Activated T-cell treated with anti-CD3 and anti-CD28 coated beads, Interleukin-2, amount 50 U/mL, for 4 hours (primary cell): ENCODE measurements at regions not wholly inside any gene's neighbourhood (a gene's known extent, or its start where the extent isn't known, plus 50 kb on each side); places are given as distances from the start of the nearest gene placed in this dataset.

Experiments used
- ATAC-seq, 2 donors: fragments of 200-7000 bp; cut with Tn5 transposase; one replicate each; pipeline ENCODE4 v1.10.0; 2021
- DNase-seq: peaks from one replicate; pipeline ENCODE4 v3.0.0-alpha.2; 2020
- H3K27me3 Mint-ChIP-seq: one replicate; pipeline ENCODE4 v1.8.0; 2021; ENCODE audit warnings: low read depth, mixed read lengths
- H3K36me3 Mint-ChIP-seq: one replicate; pipeline ENCODE4 v1.8.0; 2022; ENCODE audit warnings: mixed read lengths; ENCODE audit not compliant: insufficient read depth
- H3K4me1 Mint-ChIP-seq: one replicate; pipeline ENCODE4 v1.8.0; 2021; ENCODE audit warnings: low read depth, mixed read lengths
- H3K4me3 Mint-ChIP-seq: one replicate; pipeline ENCODE4 v1.8.0; 2021; ENCODE audit warnings: mild to moderate bottlenecking, moderate library complexity, mixed read lengths
- H3K9me3 Mint-ChIP-seq: one replicate; pipeline ENCODE4 v1.8.0; 2021; ENCODE audit warnings: mixed read lengths

GRCh38 chr3:178458313-178459037 lies 77.8 kb upstream of the KCNMB2 start:
- Mint-ChIP-seq H3K36me3 (no peaks in the 10 kb centered on the region), H3K27me3 (peaks cover 14% of the 10 kb centered on the region), H3K4me3 (no peak overlapping the region)

GRCh38 chr3:178459038-178459410 lies 77.2 kb upstream of the KCNMB2 start:
- ATAC-seq (no peak), DNase-seq (no peak)
- Mint-ChIP-seq H3K27me3 (peaks cover 14% of the 10 kb centered on the region), H3K9me3 (no peaks in the 10 kb centered on the region), H3K4me3 (no peak overlapping the region), H3K4me1 (no peaks in the 10 kb centered on the region), H3K36me3 (no peaks in the 10 kb centered on the region)

More at GRCh38 chr3:178458313-178459037, 77.8 kb upstream of the KCNMB2 start:
- ATAC-seq = no peak
- Mint-ChIP-seq H3K9me3 (no peaks in the 10 kb centered on the region), H3K4me1 (no peaks in the 10 kb centered on the region)
- DNase-seq = no peak

- Mint-ChIP-seq H3K9me3 (no peaks in the 10 kb centered on the region), H3K4me3 (no peak overlapping the region), H3K27me3 (peaks cover 5% of the 10 kb centered on the region), H3K36me3 (no peaks in the 10 kb centered on the region), H3K4me1 (no peaks in the 10 kb centered on the region)
- ATAC-seq (no peak), DNase-seq (no peak)
Measured at GRCh38 chr3:178465260-178466180, 70.7 kb upstream of the KCNMB2 start.

- H3K4me1 Mint-ChIP-seq = no peaks in the 10 kb centered on the region
- ATAC-seq = no peak
- H3K9me3 Mint-ChIP-seq = no peaks in the 10 kb centered on the region
- no peak overlapping the region for H3K4me3 Mint-ChIP-seq
- no peak for DNase-seq
- H3K27me3 Mint-ChIP-seq = peaks cover 3% of the 10 kb centered on the region
- H3K36me3 Mint-ChIP-seq = no peaks in the 10 kb centered on the region
Measured at GRCh38 chr3:178472941-178473340, 63.3 kb upstream of the KCNMB2 start.

- Mint-ChIP-seq H3K9me3 (no peaks in the 10 kb centered on the region), H3K4me3 (no peak overlapping the region), H3K36me3 (no peaks in the 10 kb centered on the region), H3K27me3 (peaks cover 3% of the 10 kb centered on the region), H3K4me1 (no peaks in the 10 kb centered on the region)
- ATAC-seq = no peak
- DNase-seq = no peak
Measured at GRCh38 chr3:178474526-178474925, 61.7 kb upstream of the KCNMB2 start.

GRCh38 chr3:178475062-178475461 lies 61.2 kb upstream of the KCNMB2 start:
- no peak for DNase-seq
- ATAC-seq = no peak
- H3K36me3 Mint-ChIP-seq = no peaks in the 10 kb centered on the region
- no peaks in the 10 kb centered on the region for H3K9me3 Mint-ChIP-seq
- H3K27me3 Mint-ChIP-seq = peaks cover 3% of the 10 kb centered on the region
- no peak overlapping the region for H3K4me3 Mint-ChIP-seq
- H3K4me1 Mint-ChIP-seq = no peaks in the 10 kb centered on the region

- no peak for DNase-seq
- Mint-ChIP-seq H3K4me3 (no peak overlapping the region), H3K4me1 (no peaks in the 10 kb centered on the region), H3K36me3 (no peaks in the 10 kb centered on the region), H3K9me3 (no peaks in the 10 kb centered on the region), H3K27me3 (peaks cover 2% of the 10 kb centered on the region)
- ATAC-seq = no peak
Measured at GRCh38 chr3:178476886-178477285, 59.4 kb upstream of the KCNMB2 start.

GRCh38 chr3:178479446-178479845 lies 56.8 kb upstream of the KCNMB2 start:
- ATAC-seq (no peak), DNase-seq (no peak)
- Mint-ChIP-seq H3K27me3 (peaks cover 4% of the 10 kb centered on the region), H3K4me3 (no peak overlapping the region), H3K9me3 (no peaks in the 10 kb centered on the region), H3K4me1 (no peaks in the 10 kb centered on the region), H3K36me3 (no peaks in the 10 kb centered on the region)

GRCh38 chr3:178479860-178480259 lies 56.4 kb upstream of the KCNMB2 start:
- H3K4me1 Mint-ChIP-seq = no peaks in the 10 kb centered on the region
- no peaks in the 10 kb centered on the region for H3K36me3 Mint-ChIP-seq
- ATAC-seq = no peak
- H3K27me3 Mint-ChIP-seq = peaks cover 4% of the 10 kb centered on the region
- H3K9me3 Mint-ChIP-seq = no peaks in the 10 kb centered on the region
- no peak for DNase-seq
- H3K4me3 Mint-ChIP-seq = no peak overlapping the region

- peaks cover 4% of the 10 kb centered on the region for H3K27me3 Mint-ChIP-seq
- no peak overlapping the region for H3K4me3 Mint-ChIP-seq
- ATAC-seq (no peak), DNase-seq (no peak)
- no peaks in the 10 kb centered on the region for H3K4me1 Mint-ChIP-seq
- no peaks in the 10 kb centered on the region for H3K36me3 Mint-ChIP-seq
- no peaks in the 10 kb centered on the region for H3K9me3 Mint-ChIP-seq
Measured at GRCh38 chr3:178480274-178480673, 56.0 kb upstream of the KCNMB2 start.

- no peak for DNase-seq
- ATAC-seq = no peak
- H3K36me3 Mint-ChIP-seq = no peaks in the 10 kb centered on the region
- no peaks in the 10 kb centered on the region for H3K4me1 Mint-ChIP-seq
- no peaks in the 10 kb centered on the region for H3K9me3 Mint-ChIP-seq
- H3K4me3 Mint-ChIP-seq = no peak overlapping the region
- peaks cover 4% of the 10 kb centered on the region for H3K27me3 Mint-ChIP-seq
Measured at GRCh38 chr3:178480795-178481194, 55.4 kb upstream of the KCNMB2 start.

- H3K27me3 Mint-ChIP-seq = peaks cover 4% of the 10 kb centered on the region
- ATAC-seq (no peak), DNase-seq (no peak)
- no peaks in the 10 kb centered on the region for H3K36me3 Mint-ChIP-seq
- H3K4me3 Mint-ChIP-seq = no peak overlapping the region
- H3K9me3 Mint-ChIP-seq = no peaks in the 10 kb centered on the region
- no peaks in the 10 kb centered on the region for H3K4me1 Mint-ChIP-seq
Measured at GRCh38 chr3:178482981-178483380, 53.3 kb upstream of the KCNMB2 start.

GRCh38 chr3:178483704-178484103 lies 52.5 kb upstream of the KCNMB2 start:
- Mint-ChIP-seq H3K27me3 (peaks cover 4% of the 10 kb centered on the region), H3K4me3 (no peak overlapping the region), H3K4me1 (no peaks in the 10 kb centered on the region), H3K36me3 (no peaks in the 10 kb centered on the region), H3K9me3 (no peaks in the 10 kb centered on the region)
- ATAC-seq (no peak), DNase-seq (no peak)

- Mint-ChIP-seq H3K4me3 (no peak overlapping the region), H3K4me1 (no peaks in the 10 kb centered on the region), H3K27me3 (peaks cover 4% of the 10 kb centered on the region), H3K36me3 (no peaks in the 10 kb centered on the region), H3K9me3 (no peaks in the 10 kb centered on the region)
- no peak for DNase-seq
- no peak for ATAC-seq
Measured at GRCh38 chr3:178485756-178486155, 50.5 kb upstream of the KCNMB2 start.
